Panc1 (cell line): ENCODE measurements at regions not wholly inside any gene's neighbourhood (a gene's known extent, or its start where the extent isn't known, plus 50 kb on each side); places are given as distances from the start of the nearest gene placed in this dataset.

Source experiments
- CTCF ChIP-seq: fragments of 450-650 bp; IDR thresholded peaks from 2 replicates; pipeline ENCODE4 v1.5.1; 2017; ENCODE audit warnings: mild to moderate bottlenecking
- POLR2AphosphoS5 ChIP-seq: IDR thresholded peaks from 2 replicates; pipeline ENCODE4 v1.6.1; 2012; ENCODE audit warnings: mild to moderate bottlenecking, low read depth, low read length, moderate library complexity
- TCF7L2 ChIP-seq: IDR thresholded peaks from 2 replicates; pipeline ENCODE4 v1.6.1; 2011; ENCODE audit warnings: mild to moderate bottlenecking, low read depth, low read length, inconsistent platforms

- TF ChIP-seq CTCF: no peak
- no peak for TF ChIP-seq POLR2AphosphoS5
- TF ChIP-seq TCF7L2: no peak
Observed at GRCh38 chr3:59641169-59641899, 591.5 kb upstream of the CFAP20DC start.
